OCI-LY7 (cell line): ENCODE measurements at regions not wholly inside any gene's neighbourhood (a gene's known extent, or its start where the extent isn't known, plus 50 kb on each side); places are given as distances from the start of the nearest gene placed in this dataset.

Source experiments
- BruUV-seq: library from RNA; stranded (reverse); fragments of 400-500 nt; replicated peaks from 2 replicates; lab custom pipeline; 2021; lab: Mats Ljungman, UMichigan
- CTCF ChIA-PET: fragments of 300-600 bp; sonication (Branson Sonifier 250); formaldehyde crosslinking; loops from one replicate; lab custom pipeline; 2022; ENCODE audit warnings: antibody characterized with exemption; ENCODE audit not compliant: unreplicated experiment; lab: Charles Lee
- POLR2A ChIA-PET: fragments of 300-600 bp; sonication (Branson Sonifier 250); formaldehyde crosslinking; loops from one replicate; lab custom pipeline; 2022; ENCODE audit warnings: antibody characterized with exemption; lab: Charles Lee
- DNase-seq: peaks from one replicate; pipeline ENCODE4 v3.0.0-alpha.2; 2015; ENCODE audit warnings: low spot score
- H2AFZ ChIP-seq: fragments of 200-600 bp; sonication (generic), shearing (Covaris generic); 2 replicates; pipeline ENCODE4 v1.6.1; 2014; ENCODE audit warnings: mild to moderate bottlenecking, antibody characterized with exemption, low read length, moderate library complexity
- H3K27ac ChIP-seq: fragments of 200-600 bp; sonication (generic); 2 replicates; pipeline ENCODE4 v1.5.1; 2014; ENCODE audit warnings: mixed run types, low read depth, mild to moderate bottlenecking, moderate library complexity, low read length, inconsistent platforms; ENCODE audit not compliant: poor library complexity, severe bottlenecking
- H3K36me3 ChIP-seq: fragments of 200-600 bp; sonication (generic); 2 replicates; pipeline ENCODE4 v1.6.1; 2014; ENCODE audit warnings: mild to moderate bottlenecking, antibody characterized with exemption, low read length, moderate library complexity, mixed read lengths; ENCODE audit not compliant: insufficient read depth
- H3K4me1 ChIP-seq: fragments of 200-600 bp; sonication (generic); 2 replicates; pipeline ENCODE4 v1.5.1; 2014; ENCODE audit warnings: mild to moderate bottlenecking, low read length; ENCODE audit not compliant: insufficient read depth, poor library complexity, severe bottlenecking
- H3K4me2 ChIP-seq: fragments of 200-600 bp; sonication (generic); 2 replicates; pipeline ENCODE4 v1.6.1; 2014; ENCODE audit warnings: mild to moderate bottlenecking, low read length
- H3K4me3 ChIP-seq: fragments of 200-600 bp; sonication (generic); 2 replicates; pipeline ENCODE4 v1.5.1; 2014; ENCODE audit warnings: mild to moderate bottlenecking, low read depth, low read length; ENCODE audit not compliant: poor library complexity, severe bottlenecking
- H3K79me2 ChIP-seq: fragments of 200-600 bp; sonication (generic); 2 replicates; pipeline ENCODE4 v1.6.1; 2016; ENCODE audit warnings: low read depth, mild to moderate bottlenecking, low read length, moderate library complexity, mixed read lengths; ENCODE audit not compliant: insufficient read depth
- H3K9me2 ChIP-seq: fragments of 200-600 bp; sonication (generic); 2 replicates; pipeline ENCODE4 v1.6.1; 2016; ENCODE audit warnings: mild to moderate bottlenecking, low read length, mixed read lengths; ENCODE audit not compliant: insufficient read depth
- H3K9me3 ChIP-seq: fragments of 200-600 bp; sonication (generic); 2 replicates; pipeline ENCODE4 v1.6.1; 2014; ENCODE audit warnings: mild to moderate bottlenecking, mixed run types, low read length, mixed read lengths
- H4K20me1 ChIP-seq: fragments of 200-600 bp; sonication (generic); 2 replicates; pipeline ENCODE4 v1.6.1; 2014; ENCODE audit warnings: mild to moderate bottlenecking, antibody characterized with exemption, low read length, moderate library complexity, mixed read lengths; ENCODE audit not compliant: insufficient read depth
- CTCF ChIP-seq: fragments of 200-600 bp; sonication (generic); conservative IDR thresholded peaks from 2 replicates; pipeline ENCODE4 v1.5.1; 2014; ENCODE audit warnings: mild to moderate bottlenecking, antibody characterized with exemption, low read length, moderate library complexity, mixed read lengths
- EZH2phosphoT487 ChIP-seq: fragments of 200-600 bp; sonication (generic); IDR thresholded peaks from 2 replicates; pipeline ENCODE4 v1.6.1; 2018; ENCODE audit warnings: low read depth, borderline replicate concordance, mild to moderate bottlenecking, mixed run types, antibody characterized with exemption, low read length, moderate library complexity, mixed read lengths
- intact Hi-C: fragments of 100-400 bp; cut with micrococcal nuclease; formaldehyde crosslinking; loops from one replicate; pipeline ENCODE4 v1.10.0; 2022; ENCODE audit not compliant: unreplicated experiment

- Histone ChIP-seq H4K20me1 (no peaks in the 10 kb centered on the region), H3K4me1 (no peaks in the 10 kb centered on the region), H3K79me2 (no peaks in the 10 kb centered on the region), H3K36me3 (no peaks in the 10 kb centered on the region), H3K9me2 (no peaks in the 10 kb centered on the region), H3K27ac (no peak overlapping the region), H3K4me2 (no peak overlapping the region), H3K4me3 (no peak overlapping the region), H2AFZ (no peak overlapping the region), H3K9me3 (no peaks in the 10 kb centered on the region)
- BruUV-seq = no TSS peak
- POLR2A ChIA-PET = no interaction called here
- DNase-seq = no peak
- CTCF ChIA-PET = no interaction called here
- intact Hi-C loops = no loop called here
- TF ChIP-seq CTCF (no peak), EZH2phosphoT487 (no peak)
Observed at GRCh38 chr6:1254326-1254725, 57.6 kb upstream of the FOXQ1 start.

- no peaks in the 10 kb centered on the region for H3K36me3 ChIP-seq
- no peaks in the 10 kb centered on the region for H3K9me2 ChIP-seq
- H3K4me3 ChIP-seq = no peak overlapping the region
- no peak overlapping the region for H3K4me2 ChIP-seq
- no peaks in the 10 kb centered on the region for H3K79me2 ChIP-seq
- ChIA-PET POLR2A (interaction anchor here (0.6 kb wide), 1 partner anchor 546 kb away, joined by 3 read pairs; no protein-coding TSS in a partner anchor), CTCF (no interaction called here)
- no peak for DNase-seq
- TF ChIP-seq CTCF (no peak), EZH2phosphoT487 (no peak)
- BruUV-seq = no TSS peak
- no peaks in the 10 kb centered on the region for H3K9me3 ChIP-seq
- no peak overlapping the region for H3K27ac ChIP-seq
- no peaks in the 10 kb centered on the region for H3K4me1 ChIP-seq
- no peak overlapping the region for H2AFZ ChIP-seq
- H4K20me1 ChIP-seq = no peaks in the 10 kb centered on the region
- intact Hi-C loops = no loop called here
Observed at GRCh38 chr6:1253816-1254215, 58.1 kb upstream of the FOXQ1 start.

- ChIA-PET CTCF (no interaction called here), POLR2A (no interaction called here)
- Histone ChIP-seq H3K4me3 (no peak overlapping the region), H3K9me3 (no peaks in the 10 kb centered on the region), H3K4me1 (no peaks in the 10 kb centered on the region), H3K27ac (no peak overlapping the region), H3K9me2 (no peaks in the 10 kb centered on the region), H3K4me2 (no peak overlapping the region), H3K36me3 (no peaks in the 10 kb centered on the region), H4K20me1 (no peaks in the 10 kb centered on the region), H2AFZ (no peak overlapping the region), H3K79me2 (no peaks in the 10 kb centered on the region)
- intact Hi-C loops = no loop called here
- TF ChIP-seq CTCF = no peak
- TF ChIP-seq EZH2phosphoT487 = no peak
- no TSS peak for BruUV-seq
- DNase-seq = no peak
Observed at GRCh38 chr6:1251198-1252155, 60.4 kb upstream of the FOXQ1 start.
